Neuronal stem cell (in vitro differentiated cells): ENCODE measurements at regions not wholly inside any gene's neighbourhood (a gene's known extent, or its start where the extent isn't known, plus 50 kb on each side); places are given as distances from the start of the nearest gene placed in this dataset.

Experiments used
- DNase-seq: peaks from one replicate; pipeline ENCODE4 v3.0.0-alpha.2; 2013; ENCODE audit warnings: low spot score
- H2AFZ ChIP-seq: one replicate; pipeline ENCODE4 v1.6.1; 2013; ENCODE audit warnings: mild to moderate bottlenecking, low read length, inconsistent platforms
- H2AK5ac ChIP-seq: 2 replicates; pipeline ENCODE4 v1.6.1; 2013; ENCODE audit warnings: low read depth, mild to moderate bottlenecking, inconsistent platforms, low read length, moderate library complexity, mixed read lengths
- H2BK120ac ChIP-seq: 2 replicates; pipeline ENCODE4 v1.6.1; 2013; ENCODE audit warnings: low read depth, mild to moderate bottlenecking, inconsistent platforms, low read length, moderate library complexity, mixed read lengths
- H2BK12ac ChIP-seq: one replicate; pipeline ENCODE4 v1.6.1; 2013; ENCODE audit warnings: low read length, inconsistent platforms
- H2BK15ac ChIP-seq: 2 replicates; pipeline ENCODE4 v1.6.1; 2013; ENCODE audit warnings: mild to moderate bottlenecking, low read length, inconsistent platforms, mixed read lengths
- H2BK5ac ChIP-seq: one replicate; pipeline ENCODE4 v1.6.1; 2013; ENCODE audit warnings: inconsistent platforms, mild to moderate bottlenecking, low read length, moderate library complexity
- H3K14ac ChIP-seq: one replicate; pipeline ENCODE4 v1.6.1; 2013; ENCODE audit warnings: low read length, inconsistent platforms
- H3K18ac ChIP-seq: 2 replicates; pipeline ENCODE4 v1.6.1; 2013; ENCODE audit warnings: low read length, inconsistent platforms
- H3K23ac ChIP-seq: 2 replicates; pipeline ENCODE4 v1.6.1; 2013; ENCODE audit warnings: low read depth, mild to moderate bottlenecking, mixed read lengths, low read length, inconsistent platforms; ENCODE audit not compliant: poor library complexity
- H3K27ac ChIP-seq: replicated peaks from 3 replicates; pipeline ENCODE4 v1.5.1; 2013; ENCODE audit warnings: low read length, inconsistent platforms
- H3K27me3 ChIP-seq, 3 experiments: 2 replicates each; pipeline ENCODE4 v1.6.1; 2013; ENCODE audit warnings: low read length in 3 of 3, mild to moderate bottlenecking in 2 of 3, inconsistent platforms in 1 of 3, low read depth in 1 of 3, mixed read lengths in 1 of 3, moderate library complexity in 1 of 3; ENCODE audit not compliant: control insufficient read depth in 3 of 3, insufficient read depth in 3 of 3
- H3K36me3 ChIP-seq, 2 donors: replicated peaks in 1 of 2; 2 replicates each; pipeline ENCODE4 v1.6.1; 2013; ENCODE audit warnings: low read length in 2 of 2; ENCODE audit not compliant: control insufficient read depth in 2 of 2, insufficient read depth in 2 of 2
- H3K4ac ChIP-seq: 2 replicates; pipeline ENCODE4 v1.6.1; 2013; ENCODE audit warnings: inconsistent platforms, mild to moderate bottlenecking, low read length, moderate library complexity
- H3K4me1 ChIP-seq, 2 donors: 1 replicate in 1 of 2; 2 replicates in 1 of 2; pipeline ENCODE4 v1.6.1; 2013; ENCODE audit warnings: low read length in 2 of 2, low read depth in 1 of 2; ENCODE audit not compliant: control insufficient read depth in 2 of 2, insufficient read depth in 1 of 2
- H3K4me2 ChIP-seq: one replicate; pipeline ENCODE4 v1.6.1; 2013; ENCODE audit warnings: mild to moderate bottlenecking, low read length, inconsistent platforms; ENCODE audit not compliant: insufficient read depth, poor library complexity, severe bottlenecking
- H3K4me3 ChIP-seq, 2 donors: 2 replicates each; pipeline ENCODE4 v1.5.1; 2013; ENCODE audit warnings: low read length in 2 of 2, mild to moderate bottlenecking in 2 of 2, inconsistent platforms in 1 of 2, moderate library complexity in 1 of 2
- H3K79me1 ChIP-seq: one replicate; pipeline ENCODE4 v1.6.1; 2013; ENCODE audit warnings: low read depth, mild to moderate bottlenecking, inconsistent platforms, low read length, moderate library complexity
- H3K9ac ChIP-seq: one replicate; pipeline ENCODE4 v1.6.1; 2013; ENCODE audit warnings: mild to moderate bottlenecking, low read depth, low read length, inconsistent platforms; ENCODE audit not compliant: poor library complexity
- H3K9me3 ChIP-seq, 2 donors: replicated peaks in 1 of 2; 2 replicates each; pipeline versions ENCODE3 to v1.6.1; 2013; ENCODE audit warnings: low read length in 2 of 2, mild to moderate bottlenecking in 2 of 2, inconsistent platforms in 1 of 2, low read depth in 1 of 2, mixed read lengths in 1 of 2, moderate library complexity in 1 of 2; ENCODE audit not compliant: control insufficient read depth in 2 of 2, insufficient read depth in 1 of 2
- H4K8ac ChIP-seq: one replicate; pipeline ENCODE4 v1.6.1; 2013; ENCODE audit warnings: low read depth, mild to moderate bottlenecking, inconsistent platforms, low read length, moderate library complexity
- H4K91ac ChIP-seq: one replicate; pipeline ENCODE4 v1.6.1; 2013; ENCODE audit warnings: low read length, low read depth, mild to moderate bottlenecking, inconsistent platforms; ENCODE audit not compliant: poor library complexity
- WGBS, 2 donors: extraction: QIAGEN DNeasy Blood & Tissue Kit; methylation state at CpG; one replicate each; pipeline ENCODE4 v1.1.7; 2013; ENCODE audit warnings: missing lambda C conversion rate in 2 of 2, mixed read lengths in 1 of 2; ENCODE audit not compliant: insufficient read length in 2 of 2, insufficient replicate concordance in 1 of 2; ENCODE audit errors: extremely low coverage in 2 of 2; 5-methylcytosine and 5-hydroxymethylcytosine counted together

GRCh38 chr7:115549910-115550309 lies 480.7 kb downstream of the TFEC start:
- no peak for DNase-seq
- Histone ChIP-seq H3K18ac (no peak overlapping the region), H2BK120ac (no peak overlapping the region), H3K9ac (no peak overlapping the region), H3K79me1 (no peaks in the 10 kb centered on the region), H4K8ac (no peak overlapping the region), H2BK12ac (no peak overlapping the region), H3K14ac (no peak overlapping the region), H3K23ac (no peak overlapping the region), H3K4ac (no peak overlapping the region), H2BK5ac (no peak overlapping the region), H2BK15ac (no peak overlapping the region), H2AFZ (no peak overlapping the region), H3K4me3 (no peak overlapping the region), H3K4me2 (no peak overlapping the region), H3K9me3 (no peaks in the 10 kb centered on the region), H3K27me3 (no peaks in the 10 kb centered on the region), H3K27ac (no peak overlapping the region), H4K91ac (no peak overlapping the region), H2AK5ac (no peak overlapping the region), H3K36me3 (no peaks in the 10 kb centered on the region), H3K4me1 (peaks cover 0 to 1% of the 10 kb centered on the region in 2 donors)
- WGBS, 2 donors, result no CpG with 5 or more reads among the region's 2 CpGs

GRCh38 chr7:115548756-115549155 lies 481.8 kb downstream of the TFEC start:
- no peaks in the 10 kb centered on the region for H3K79me1 ChIP-seq
- no peak overlapping the region for H3K14ac ChIP-seq
- no peak overlapping the region for H3K4ac ChIP-seq
- no CpG with 5 or more reads among the region's 1 CpG for WGBS, 2 donors
- H2BK15ac ChIP-seq, result no peak overlapping the region
- no peak overlapping the region for H3K4me3 ChIP-seq
- H3K4me1 ChIP-seq, result peaks cover 0 to 1% of the 10 kb centered on the region in 2 donors
- no peak overlapping the region for H4K91ac ChIP-seq
- no peak overlapping the region for H3K18ac ChIP-seq
- H2AFZ ChIP-seq, result no peak overlapping the region
- H3K36me3 ChIP-seq, result no peaks in the 10 kb centered on the region
- no peak for DNase-seq
- H2BK5ac ChIP-seq, result no peak overlapping the region
- H3K4me2 ChIP-seq, result no peak overlapping the region
- no peak overlapping the region for H2BK120ac ChIP-seq
- H3K27ac ChIP-seq, result no peak overlapping the region
- H3K9me3 ChIP-seq, result no peaks in the 10 kb centered on the region
- H3K23ac ChIP-seq, result no peak overlapping the region
- no peak overlapping the region for H2AK5ac ChIP-seq
- H4K8ac ChIP-seq, result no peak overlapping the region
- H2BK12ac ChIP-seq, result no peak overlapping the region
- H3K9ac ChIP-seq, result no peak overlapping the region
- H3K27me3 ChIP-seq, result no peaks in the 10 kb centered on the region

GRCh38 chr7:115546790-115547189 lies 483.8 kb downstream of the TFEC start:
- Histone ChIP-seq H2BK15ac (no peak overlapping the region), H3K79me1 (no peaks in the 10 kb centered on the region), H3K4me1 (peaks cover 0 to 1% of the 10 kb centered on the region in 2 donors), H3K14ac (no peak overlapping the region), H3K9ac (no peak overlapping the region), H3K4me3 (no peak overlapping the region), H3K36me3 (no peaks in the 10 kb centered on the region), H2AFZ (no peak overlapping the region), H3K18ac (no peak overlapping the region), H3K4me2 (no peak overlapping the region), H2BK120ac (no peak overlapping the region), H3K9me3 (no peaks in the 10 kb centered on the region), H2BK5ac (no peak overlapping the region), H4K91ac (no peak overlapping the region), H2BK12ac (no peak overlapping the region), H3K23ac (no peak overlapping the region), H2AK5ac (no peak overlapping the region), H3K4ac (no peak overlapping the region), H3K27ac (no peak overlapping the region), H4K8ac (no peak overlapping the region), H3K27me3 (no peaks in the 10 kb centered on the region)
- DNase-seq, result no peak

GRCh38 chr7:115533785-115534184 lies 496.8 kb downstream of the TFEC start:
- Histone ChIP-seq H2BK12ac (no peak overlapping the region), H3K14ac (no peak overlapping the region), H3K9ac (no peak overlapping the region), H4K8ac (no peak overlapping the region), H3K4ac (no peak overlapping the region), H3K36me3 (no peaks in the 10 kb centered on the region), H3K9me3 (no peaks in the 10 kb centered on the region), H3K27ac (no peak overlapping the region), H2AFZ (no peak overlapping the region), H3K4me3 (no peak overlapping the region), H2BK5ac (no peak overlapping the region), H3K18ac (no peak overlapping the region), H3K4me2 (no peak overlapping the region), H2BK120ac (no peak overlapping the region), H3K79me1 (no peaks in the 10 kb centered on the region), H2BK15ac (no peak overlapping the region), H3K4me1 (no peaks in the 10 kb centered on the region), H2AK5ac (no peak overlapping the region), H4K91ac (no peak overlapping the region), H3K27me3 (no peaks in the 10 kb centered on the region), H3K23ac (no peak overlapping the region)
- DNase-seq, result no peak
- no CpG with 5 or more reads among the region's 1 CpG for WGBS, 2 donors
